HCT116 (cell line): ENCODE measurements at regions not wholly inside any gene's neighbourhood (a gene's known extent, or its start where the extent isn't known, plus 50 kb on each side); places are given as distances from the start of the nearest gene placed in this dataset.

Source experiments
- ATAC-seq: fragments of 200-7000 bp; cut with Tn5 transposase; 2 replicates; pipeline ENCODE4 v1.9.1; 2020; ENCODE audit warnings: mild to moderate bottlenecking, moderate library complexity
- BruUV-seq: library from RNA; stranded (reverse); fragments of 400-500 nt; replicated peaks from 2 replicates; lab custom pipeline; 2021; lab: Mats Ljungman, UMichigan
- CTCF ChIA-PET: fragments of 300-600 bp; sonication (Branson Sonifier 250); formaldehyde crosslinking; loops from one replicate; lab custom pipeline; 2021; ENCODE audit warnings: antibody characterized with exemption; lab: Charles Lee
- POLR2A ChIA-PET: fragments of 300-600, 350-600 bp; sonication (Branson Sonifier 250); formaldehyde crosslinking; loops from one replicate; lab custom pipeline; 2021; ENCODE audit warnings: antibody characterized with exemption; lab: Charles Lee
- RAD21 ChIA-PET, 2 experiments: fragments of 300-600 bp; sonication (Branson Sonifier 250); formaldehyde crosslinking; loops; one replicate each; lab custom pipeline; 2023; ENCODE audit warnings: low total read pairs in 2 of 2; ENCODE audit not compliant: uncharacterized antibody in 2 of 2, unreplicated experiment in 2 of 2, low non-redundant PET in 1 of 2; lab: Charles Lee
- DNase-seq: peaks from one replicate; pipeline ENCODE4 v3.0.0-alpha.2; 2010; ENCODE audit warnings: low read depth, low spot score
- H2AFZ ChIP-seq: fragments of 200-600 bp; shearing (Covaris generic), sonication (generic); 2 replicates; pipeline ENCODE4 v1.6.1; 2017; ENCODE audit warnings: low read depth, mixed run types, mixed read lengths, antibody characterized with exemption, low read length; ENCODE audit not compliant: poor library complexity, severe bottlenecking
- H3K27ac ChIP-seq: 2 replicates; pipeline ENCODE4 v1.5.1; 2012; ENCODE audit warnings: low read depth, low read length
- H3K27me3 ChIP-seq: fragments of 200-600 bp; sonication (generic); 2 replicates; pipeline ENCODE4 v1.6.1; 2016; ENCODE audit warnings: mixed run types, low read length, mixed read lengths; ENCODE audit not compliant: insufficient read depth
- H3K36me3 ChIP-seq, 2 experiments: fragments of 200-500 bp in 1 of 2; fragments of 200-600 bp in 1 of 2; sonication (Bioruptor generic) in 1 of 2; sonication (generic) in 1 of 2; 2 replicates each; pipeline versions ENCODE4 v1.5.1 to v1.6.1; 2014 to 2016; ENCODE audit warnings: low read length in 2 of 2, inconsistent platforms in 1 of 2, mixed read lengths in 1 of 2, mixed run types in 1 of 2; ENCODE audit not compliant: insufficient read depth in 2 of 2, control insufficient read depth in 1 of 2
- H3K4me1 ChIP-seq, 2 experiments: fragments of 200-600 bp in 1 of 2; sonication (generic) in 1 of 2; 2 replicates each; pipeline versions ENCODE4 v1.5.1 to v1.6.1; 2012 to 2017; ENCODE audit warnings: low read length in 2 of 2, inconsistent platforms in 1 of 2, mild to moderate bottlenecking in 1 of 2, mixed read lengths in 1 of 2, mixed run types in 1 of 2, moderate library complexity in 1 of 2; ENCODE audit not compliant: insufficient read depth in 2 of 2, control insufficient read depth in 1 of 2
- H3K4me2 ChIP-seq: fragments of 200-600 bp; sonication (generic); 2 replicates; pipeline ENCODE4 v1.6.1; 2017; ENCODE audit warnings: mixed run types, low read length, mixed read lengths
- H3K4me3 ChIP-seq, 2 experiments: fragments of 200-600 bp in 1 of 2; sonication (generic) in 1 of 2; replicated peaks in 1 of 2; 2 replicates each; pipeline ENCODE4 v1.5.1; 2011 to 2016; ENCODE audit warnings: low read length in 2 of 2, control low read depth in 1 of 2, low read depth in 1 of 2, mild to moderate bottlenecking in 1 of 2, mixed read lengths in 1 of 2, mixed run types in 1 of 2
- H3K79me2 ChIP-seq: fragments of 200-600 bp; sonication (generic); 2 replicates; pipeline ENCODE4 v1.6.1; 2017; ENCODE audit warnings: mild to moderate bottlenecking, mixed run types, low read length, moderate library complexity, mixed read lengths; ENCODE audit not compliant: insufficient read depth
- H3K9ac ChIP-seq: fragments of 200-600 bp; sonication (generic); 2 replicates; pipeline ENCODE4 v1.6.1; 2016; ENCODE audit warnings: low read length, mixed read lengths
- H3K9me2 ChIP-seq: fragments of 200-600 bp; sonication (generic), shearing (Covaris generic); 2 replicates; pipeline ENCODE4 v1.6.1; 2017; ENCODE audit warnings: mixed run types, mild to moderate bottlenecking, moderate library complexity; ENCODE audit not compliant: insufficient read depth
- H3K9me3 ChIP-seq, 2 experiments: fragments of 200-500 bp in 1 of 2; fragments of 200-600 bp in 1 of 2; sonication (Bioruptor generic) in 1 of 2; sonication (generic) in 1 of 2; 2 replicates each; pipeline ENCODE4 v1.6.1; 2014 to 2017; ENCODE audit warnings: low read length in 2 of 2, mixed read lengths in 2 of 2, inconsistent platforms in 1 of 2, low read depth in 1 of 2, mild to moderate bottlenecking in 1 of 2, mixed run types in 1 of 2, moderate library complexity in 1 of 2; ENCODE audit not compliant: control insufficient read depth in 1 of 2, insufficient read depth in 1 of 2
- H4K20me1 ChIP-seq: fragments of 200-600 bp; sonication (generic), shearing (Covaris generic); 2 replicates; pipeline ENCODE4 v1.6.1; 2017; ENCODE audit warnings: mixed run types, mild to moderate bottlenecking, moderate library complexity; ENCODE audit not compliant: insufficient read depth
- CEBPB ChIP-seq: IDR thresholded peaks from 2 replicates; pipeline ENCODE4 v1.6.1; 2012; ENCODE audit warnings: low read depth
- CTCF ChIP-seq, 3 experiments: fragments of 200-600 bp in 1 of 3; sonication (generic) in 1 of 3; IDR thresholded peaks in 2 of 3; conservative IDR thresholded peaks in 1 of 3; 2 replicates each; pipeline ENCODE4 v1.5.1; 2012 to 2017; ENCODE audit warnings: low read depth in 2 of 3, low read length in 2 of 3, antibody characterized with exemption in 1 of 3, borderline replicate concordance in 1 of 3, control low read depth in 1 of 3, mild to moderate bottlenecking in 1 of 3, mixed read lengths in 1 of 3, mixed run types in 1 of 3, moderate library complexity in 1 of 3; ENCODE audit not compliant: insufficient read depth in 1 of 3
- EGR1 ChIP-seq: IDR thresholded peaks from 2 replicates; pipeline ENCODE4 v1.6.1; 2012; ENCODE audit warnings: low read depth
- EZH2 ChIP-seq: fragments of 200-600 bp; sonication (generic); IDR thresholded peaks from 2 replicates; pipeline ENCODE4 v1.6.1; 2017; ENCODE audit warnings: antibody characterized with exemption, mixed run types
- FOSL1 ChIP-seq: IDR thresholded peaks from 2 replicates; pipeline ENCODE4 v1.6.1; 2012; ENCODE audit warnings: low read depth
- JUND ChIP-seq: IDR thresholded peaks from 2 replicates; pipeline ENCODE4 v1.6.1; 2012
- POLR2A ChIP-seq: IDR thresholded peaks from 2 replicates; pipeline ENCODE4 v1.7.0; 2011; ENCODE audit warnings: borderline replicate concordance; ENCODE audit not compliant: insufficient read depth, insufficient read length; ENCODE audit errors: extremely low read depth
- POLR2AphosphoS5 ChIP-seq: IDR thresholded peaks from 2 replicates; pipeline ENCODE4 v1.6.1; 2011; ENCODE audit warnings: mild to moderate bottlenecking, low read depth, low read length, moderate library complexity
- RAD21 ChIP-seq: IDR thresholded peaks from 2 replicates; pipeline ENCODE4 v1.6.1; 2012; ENCODE audit warnings: low read depth, mild to moderate bottlenecking
- REST ChIP-seq: IDR thresholded peaks from 2 replicates; pipeline ENCODE4 v1.6.1; 2012; ENCODE audit warnings: low read depth
- SRF ChIP-seq: IDR thresholded peaks from 2 replicates; pipeline ENCODE4 v1.6.1; 2012; ENCODE audit warnings: low read depth
- TCF7L2 ChIP-seq: IDR thresholded peaks from 2 replicates; pipeline ENCODE4 v1.7.0; 2011; ENCODE audit warnings: borderline replicate concordance, inconsistent platforms; ENCODE audit not compliant: insufficient read depth, insufficient read length; ENCODE audit errors: extremely low read depth
- YY1 ChIP-seq: IDR thresholded peaks from 2 replicates; pipeline ENCODE4 v1.6.1; 2011; ENCODE audit warnings: low read length, low read depth, moderate library complexity, mild to moderate bottlenecking; ENCODE audit not compliant: insufficient replicate concordance; ENCODE audit errors: extremely low read depth
- ZFX ChIP-seq: fragments of 450-650 bp; IDR thresholded peaks from 2 replicates; pipeline ENCODE4 v1.6.1; 2017
- intact Hi-C: fragments of 100-400 bp; cut with micrococcal nuclease; formaldehyde crosslinking; loops from 2 replicates; pipeline ENCODE4 v1.10.0; 2022
- TF ChIP-seq, protein P1 (sequence below): IDR thresholded peaks from 2 replicates; pipeline ENCODE4 v1.6.1; 2011; ENCODE audit warnings: mild to moderate bottlenecking, low read length, moderate library complexity; ENCODE audit not compliant: insufficient replicate concordance; ENCODE audit errors: extremely low read depth
- TF ChIP-seq, protein P2 (sequence below): IDR thresholded peaks from 2 replicates; pipeline ENCODE4 v1.6.1; 2012
- TF ChIP-seq, protein P3 (sequence below): IDR thresholded peaks from 2 replicates; pipeline ENCODE4 v1.6.1; 2012

DNA sequence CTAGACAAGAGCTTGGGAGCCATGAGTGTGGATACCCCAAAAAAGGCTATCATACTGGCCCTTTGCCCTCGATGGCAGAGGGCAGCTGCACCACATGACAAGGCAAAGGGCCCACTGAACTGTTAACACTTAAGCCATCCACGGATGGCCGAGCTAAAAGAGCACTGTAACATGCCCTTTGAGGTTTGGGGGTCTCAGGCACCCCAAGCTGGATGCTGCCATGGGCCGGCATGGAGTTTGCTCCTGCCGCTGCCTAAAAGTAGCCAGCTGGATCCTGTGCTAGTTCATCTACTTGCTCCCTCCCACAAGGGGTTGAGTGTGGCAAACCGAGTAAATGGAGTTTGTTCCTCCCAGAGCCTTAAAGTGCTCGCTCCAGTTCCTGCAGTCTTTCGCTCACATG, 383.2 kb upstream of the LRRC4C start:
- BruUV-seq, result no TSS peak
- Histone ChIP-seq H3K27me3 (no peaks in the 10 kb centered on the region), H4K20me1 (no peaks in the 10 kb centered on the region), H3K4me1 (no peaks in the 10 kb centered on the region), H3K9ac (no peak overlapping the region), H3K4me2 (no peak overlapping the region), H3K36me3 (no peaks in the 10 kb centered on the region), H3K9me2 (no peaks in the 10 kb centered on the region), H2AFZ (no peak overlapping the region), H3K4me3 (no peak overlapping the region), H3K27ac (no peak overlapping the region), H3K79me2 (no peaks in the 10 kb centered on the region), H3K9me3 (peaks cover 12 to 17% of the 10 kb centered on the region in 2 experiments)
- ChIA-PET CTCF (no interaction called here), POLR2A (no interaction called here), RAD21 (no interaction called here)
- ATAC-seq (no peak), DNase-seq (no peak)
- intact Hi-C loops, result no loop called here
- TF ChIP-seq REST (no peak), ZFX (no peak), JUND (no peak), POLR2A (no peak), CEBPB (no peak), SRF (no peak), EGR1 (no peak), POLR2AphosphoS5 (no peak), EZH2 (no peak), TCF7L2 (no peak), YY1 (no peak), FOSL1 (no peak), CTCF (IDR thresholded peaks at IDR 0.05 in 2 of 3, conservative IDR thresholded peaks at IDR 0.05 in 1 of 3; ENCODE audit: borderline replicate concordance in 1 of 3, insufficient read depth in 1 of 3, low read depth in 2 of 3, low read length in 2 of 3) (no peak), RAD21 (no peak)
- TF ChIP-seq, protein P1, sequence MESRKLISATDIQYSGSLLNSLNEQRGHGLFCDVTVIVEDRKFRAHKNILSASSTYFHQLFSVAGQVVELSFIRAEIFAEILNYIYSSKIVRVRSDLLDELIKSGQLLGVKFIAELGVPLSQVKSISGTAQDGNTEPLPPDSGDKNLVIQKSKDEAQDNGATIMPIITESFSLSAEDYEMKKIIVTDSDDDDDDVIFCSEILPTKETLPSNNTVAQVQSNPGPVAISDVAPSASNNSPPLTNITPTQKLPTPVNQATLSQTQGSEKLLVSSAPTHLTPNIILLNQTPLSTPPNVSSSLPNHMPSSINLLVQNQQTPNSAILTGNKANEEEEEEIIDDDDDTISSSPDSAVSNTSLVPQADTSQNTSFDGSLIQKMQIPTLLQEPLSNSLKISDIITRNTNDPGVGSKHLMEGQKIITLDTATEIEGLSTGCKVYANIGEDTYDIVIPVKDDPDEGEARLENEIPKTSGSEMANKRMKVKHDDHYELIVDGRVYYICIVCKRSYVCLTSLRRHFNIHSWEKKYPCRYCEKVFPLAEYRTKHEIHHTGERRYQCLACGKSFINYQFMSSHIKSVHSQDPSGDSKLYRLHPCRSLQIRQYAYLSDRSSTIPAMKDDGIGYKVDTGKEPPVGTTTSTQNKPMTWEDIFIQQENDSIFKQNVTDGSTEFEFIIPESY, result no peak
- TF ChIP-seq, protein P2, sequence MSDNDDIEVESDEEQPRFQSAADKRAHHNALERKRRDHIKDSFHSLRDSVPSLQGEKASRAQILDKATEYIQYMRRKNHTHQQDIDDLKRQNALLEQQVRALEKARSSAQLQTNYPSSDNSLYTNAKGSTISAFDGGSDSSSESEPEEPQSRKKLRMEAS, result no peak
- TF ChIP-seq, protein P3, sequence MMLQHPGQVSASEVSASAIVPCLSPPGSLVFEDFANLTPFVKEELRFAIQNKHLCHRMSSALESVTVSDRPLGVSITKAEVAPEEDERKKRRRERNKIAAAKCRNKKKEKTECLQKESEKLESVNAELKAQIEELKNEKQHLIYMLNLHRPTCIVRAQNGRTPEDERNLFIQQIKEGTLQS, result no peak
